ENCODE measurements at regions not wholly inside any gene's neighbourhood (a gene's known extent, or its start where the extent isn't known, plus 50 kb on each side); places are given as distances from the start of the nearest gene placed in this dataset.

DNA sequence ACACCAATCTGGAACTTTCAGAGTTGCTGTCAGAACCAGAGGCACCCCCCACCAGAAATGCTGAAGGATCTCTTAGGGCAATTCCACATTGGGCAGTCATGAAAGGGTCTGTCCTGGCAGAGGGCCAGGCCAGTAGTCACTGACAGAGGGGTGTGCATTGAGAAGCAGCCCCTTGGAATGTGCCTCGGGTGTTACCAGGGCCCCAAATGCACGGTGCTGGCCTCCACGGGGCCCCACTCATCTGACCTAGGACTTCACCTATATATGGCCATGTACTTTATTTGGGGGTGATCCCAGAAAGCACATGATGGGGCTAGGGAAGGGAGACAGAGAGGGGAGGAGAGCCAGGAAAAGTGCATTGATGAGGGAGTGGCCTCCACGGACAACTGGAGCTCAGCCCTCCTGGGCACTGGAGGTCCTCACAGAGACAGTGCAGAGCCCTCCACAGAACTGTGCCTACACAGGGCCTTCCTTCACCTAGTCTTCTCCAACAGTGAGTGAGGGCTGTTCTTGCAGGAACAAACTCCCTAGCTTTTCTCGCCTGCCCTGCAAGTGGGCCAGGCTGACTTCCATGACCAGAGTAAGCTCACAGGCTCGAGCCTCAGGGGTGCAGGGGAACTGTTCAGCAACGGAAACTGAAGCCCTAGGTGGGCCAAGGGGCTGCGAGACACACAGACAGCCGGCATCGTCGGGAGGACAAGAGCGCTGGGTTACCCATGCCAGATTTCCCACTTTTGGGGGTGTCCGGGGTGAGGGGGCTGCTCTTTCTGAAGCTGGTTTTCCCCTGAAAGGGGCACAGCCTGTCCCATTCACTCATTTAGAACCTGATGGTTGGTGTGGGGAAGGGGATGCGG lies 136.2 kb downstream of the HMX1 start:
- no peak overlapping the region for H3K4me3 ChIP-seq
- DNase-seq = peak; percentile 49
- H3K9me3 ChIP-seq = peaks cover 0 to 2% (median 0%) of the 10 kb centered on the region in 4 donors
- TF ChIP-seq, protein P1, sequence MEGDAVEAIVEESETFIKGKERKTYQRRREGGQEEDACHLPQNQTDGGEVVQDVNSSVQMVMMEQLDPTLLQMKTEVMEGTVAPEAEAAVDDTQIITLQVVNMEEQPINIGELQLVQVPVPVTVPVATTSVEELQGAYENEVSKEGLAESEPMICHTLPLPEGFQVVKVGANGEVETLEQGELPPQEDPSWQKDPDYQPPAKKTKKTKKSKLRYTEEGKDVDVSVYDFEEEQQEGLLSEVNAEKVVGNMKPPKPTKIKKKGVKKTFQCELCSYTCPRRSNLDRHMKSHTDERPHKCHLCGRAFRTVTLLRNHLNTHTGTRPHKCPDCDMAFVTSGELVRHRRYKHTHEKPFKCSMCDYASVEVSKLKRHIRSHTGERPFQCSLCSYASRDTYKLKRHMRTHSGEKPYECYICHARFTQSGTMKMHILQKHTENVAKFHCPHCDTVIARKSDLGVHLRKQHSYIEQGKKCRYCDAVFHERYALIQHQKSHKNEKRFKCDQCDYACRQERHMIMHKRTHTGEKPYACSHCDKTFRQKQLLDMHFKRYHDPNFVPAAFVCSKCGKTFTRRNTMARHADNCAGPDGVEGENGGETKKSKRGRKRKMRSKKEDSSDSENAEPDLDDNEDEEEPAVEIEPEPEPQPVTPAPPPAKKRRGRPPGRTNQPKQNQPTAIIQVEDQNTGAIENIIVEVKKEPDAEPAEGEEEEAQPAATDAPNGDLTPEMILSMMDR (IDR thresholded peaks at IDR 0.05) = no peak
- H3K36me3 ChIP-seq = no peaks in the 10 kb centered on the region
- H3K27ac ChIP-seq = no peak overlapping the region
- H3K27me3 ChIP-seq = no peaks in the 10 kb centered on the region
- H3K4me1 ChIP-seq = no peaks in the 10 kb centered on the region
- 79 to 85% methylated on average over 14 of the region's 14 CpGs for WGBS, 2 donors
- intact Hi-C loops (cut with DNase I) = no loop called here

- Histone ChIP-seq H3K9me3 (peaks cover 0 to 2% (median 0%) of the 10 kb centered on the region in 4 donors), H3K4me1 (no peaks in the 10 kb centered on the region), H3K36me3 (no peaks in the 10 kb centered on the region), H3K27me3 (peaks cover 0 to 3% (median 0%) of the 10 kb centered on the region in 3 donors), H3K27ac (no peak overlapping the region), H3K4me3 (no peak overlapping the region)
- no peak for DNase-seq
- 89 to 92% methylated on average over 5 of the region's 5 CpGs for WGBS, 2 donors
- intact Hi-C loops (cut with DNase I) = no loop called here
- no peak for TF ChIP-seq EP300 (IDR thresholded peaks at IDR 0.05)
- no peak for TF ChIP-seq POLR2AphosphoS5 (IDR thresholded peaks at IDR 0.05)
- TF ChIP-seq POLR2A (IDR thresholded peaks at IDR 0.05) = no peak
- TF ChIP-seq, protein P1 (IDR thresholded peaks at IDR 0.05) = no peak
These were observed 138.9 kb downstream of the HMX1 start for GRCh38 chr4:8732681-8733243.

GRCh38 chr4:8732092-8732491 lies 139.5 kb downstream of the CPZ start:
- no peak for DNase-seq

DNA sequence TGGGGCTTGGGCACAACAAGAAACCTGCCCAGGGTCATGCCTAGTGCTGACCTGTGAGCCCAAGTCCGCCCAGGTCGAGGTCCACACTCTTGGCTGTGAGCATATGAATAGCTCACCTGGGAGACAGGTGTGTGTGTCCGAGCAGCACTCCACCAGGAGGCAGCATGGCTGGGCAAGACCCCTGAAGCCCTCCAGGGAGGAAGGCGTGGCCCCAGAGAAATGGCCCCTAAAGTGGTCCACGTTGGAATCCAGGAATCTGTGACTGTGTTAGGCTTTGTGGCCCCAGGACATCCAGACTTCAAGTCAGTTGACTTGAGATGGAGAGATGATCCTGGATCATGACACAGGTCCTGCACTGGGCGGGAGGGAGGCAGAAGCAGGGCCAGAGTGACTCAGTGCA lies 138.8 kb downstream of the CPZ start:
- 71 to 80% methylated on average over 6 of the region's 6 CpGs for WGBS, 2 donors
- peaks cover 0 to 10% (median 0%) of the 10 kb centered on the region in 3 donors for H3K27me3 ChIP-seq
- intact Hi-C loops (cut with DNase I) = no loop called here
- peaks cover 0 to 2% (median 0%) of the 10 kb centered on the region in 4 donors for H3K9me3 ChIP-seq
- H3K27ac ChIP-seq = no peak overlapping the region
- H3K4me1 ChIP-seq = no peaks in the 10 kb centered on the region
- peak; percentile 54 for DNase-seq
- TF ChIP-seq POLR2A (IDR thresholded peaks at IDR 0.05) (no peak), POLR2AphosphoS5 (IDR thresholded peaks at IDR 0.05) (no peak), EP300 (IDR thresholded peaks at IDR 0.05) (no peak)
- TF ChIP-seq, protein P1 (IDR thresholded peaks at IDR 0.05) = no peak
- no peak overlapping the region for H3K4me3 ChIP-seq
- no peaks in the 10 kb centered on the region for H3K36me3 ChIP-seq

More at GRCh38 chr4:8732092-8732491, 139.5 kb downstream of the CPZ start:
- peaks cover 0 to 6% (median 0%) of the 10 kb centered on the region in 3 donors for H3K27me3 ChIP-seq
- no peaks in the 10 kb centered on the region for H3K4me1 ChIP-seq
- TF ChIP-seq EP300 (IDR thresholded peaks at IDR 0.05) = no peak
- H3K4me3 ChIP-seq = no peak overlapping the region
- no peak overlapping the region for H3K27ac ChIP-seq
- H3K9me3 ChIP-seq = peaks cover 0 to 2% (median 0%) of the 10 kb centered on the region in 4 donors
- no peaks in the 10 kb centered on the region for H3K36me3 ChIP-seq
- intact Hi-C loops (cut with DNase I) = no loop called here
- 83 to 87% methylated on average over 10 of the region's 10 CpGs for WGBS, 2 donors

- H3K27ac ChIP-seq = no peak overlapping the region
- no peaks in the 10 kb centered on the region for H3K4me1 ChIP-seq
- H3K4me3 ChIP-seq = no peak overlapping the region
- intact Hi-C loops (cut with DNase I) = no loop called here
- DNase-seq = peak; percentile 39
- 91% methylated on average over 6 of the region's 6 CpGs for WGBS, 2 donors
- TF ChIP-seq EP300 (IDR thresholded peaks at IDR 0.05) (no peak), POLR2AphosphoS5 (IDR thresholded peaks at IDR 0.05) (no peak), POLR2A (IDR thresholded peaks at IDR 0.05) (no peak)
- TF ChIP-seq, protein P1 (IDR thresholded peaks at IDR 0.05) = no peak
- peaks cover 0 to 2% (median 0%) of the 10 kb centered on the region in 4 donors for H3K9me3 ChIP-seq
- peaks cover 0 to 16% (median 3%) of the 10 kb centered on the region in 3 donors for H3K27me3 ChIP-seq
- no peaks in the 10 kb centered on the region for H3K36me3 ChIP-seq
These were observed 138.1 kb downstream of the CPZ start for GRCh38 chr4:8730681-8731080.
